ENCODE measurements at regions not wholly inside any gene's neighbourhood (a gene's known extent, or its start where the extent isn't known, plus 50 kb on each side); places are given as distances from the start of the nearest gene placed in this dataset.

- no peaks in the 10 kb centered on the region for H3K4me1 ChIP-seq (ENCODE audit: control insufficient read depth, insufficient read depth, low read length, unreplicated experiment)
- H3K36me3 ChIP-seq (ENCODE audit: insufficient read depth, low read length) = no peaks in the 10 kb centered on the region
- H3K27ac ChIP-seq (ENCODE audit: low read depth, low read length) = no peak overlapping the region
- no peak overlapping the region for H3K4me3 ChIP-seq (ENCODE audit: low read depth, low read length)
- H3K79me2 ChIP-seq (ENCODE audit: control insufficient read depth, insufficient read depth, low read length, unreplicated experiment) = no peaks in the 10 kb centered on the region
- H3K27me3 ChIP-seq (ENCODE audit: insufficient read depth, low read length) = no peaks in the 10 kb centered on the region
- no peak overlapping the region for H2AFZ ChIP-seq (ENCODE audit: low read length, unreplicated experiment)
These were observed 58.9 kb upstream of the QRFPR start for GRCh38 chr4:121439669-121440068.
